ENCODE measurements at regions not wholly inside any gene's neighbourhood (a gene's known extent, or its start where the extent isn't known, plus 50 kb on each side); places are given as distances from the start of the nearest gene placed in this dataset.
A peak's percentile ranks its signal among the peaks of the same experiment; 100 is the strongest.

DNA sequence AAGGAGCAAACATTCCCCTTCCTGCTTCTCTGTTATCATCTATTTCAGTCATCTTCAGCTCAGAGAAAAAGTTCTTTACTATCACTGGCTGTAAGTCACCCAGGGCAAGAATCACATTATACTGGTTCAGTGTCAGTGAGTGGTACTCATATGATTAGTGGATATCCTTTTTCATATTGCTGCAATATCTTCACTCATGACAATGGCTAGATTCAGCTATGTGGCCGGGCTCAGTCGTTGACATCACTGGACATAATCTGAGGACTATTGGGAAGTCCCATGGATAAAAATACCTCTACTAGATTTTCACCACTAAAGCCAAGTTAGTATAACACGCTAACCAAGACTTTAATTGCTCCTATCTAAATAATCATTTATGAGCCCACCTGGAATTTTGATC lies 91.3 kb upstream of the UBE2E2 start:
- TF ChIP-seq, protein P1, sequence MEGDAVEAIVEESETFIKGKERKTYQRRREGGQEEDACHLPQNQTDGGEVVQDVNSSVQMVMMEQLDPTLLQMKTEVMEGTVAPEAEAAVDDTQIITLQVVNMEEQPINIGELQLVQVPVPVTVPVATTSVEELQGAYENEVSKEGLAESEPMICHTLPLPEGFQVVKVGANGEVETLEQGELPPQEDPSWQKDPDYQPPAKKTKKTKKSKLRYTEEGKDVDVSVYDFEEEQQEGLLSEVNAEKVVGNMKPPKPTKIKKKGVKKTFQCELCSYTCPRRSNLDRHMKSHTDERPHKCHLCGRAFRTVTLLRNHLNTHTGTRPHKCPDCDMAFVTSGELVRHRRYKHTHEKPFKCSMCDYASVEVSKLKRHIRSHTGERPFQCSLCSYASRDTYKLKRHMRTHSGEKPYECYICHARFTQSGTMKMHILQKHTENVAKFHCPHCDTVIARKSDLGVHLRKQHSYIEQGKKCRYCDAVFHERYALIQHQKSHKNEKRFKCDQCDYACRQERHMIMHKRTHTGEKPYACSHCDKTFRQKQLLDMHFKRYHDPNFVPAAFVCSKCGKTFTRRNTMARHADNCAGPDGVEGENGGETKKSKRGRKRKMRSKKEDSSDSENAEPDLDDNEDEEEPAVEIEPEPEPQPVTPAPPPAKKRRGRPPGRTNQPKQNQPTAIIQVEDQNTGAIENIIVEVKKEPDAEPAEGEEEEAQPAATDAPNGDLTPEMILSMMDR (conservative IDR thresholded peaks at IDR 0.05), result no peak

DNA sequence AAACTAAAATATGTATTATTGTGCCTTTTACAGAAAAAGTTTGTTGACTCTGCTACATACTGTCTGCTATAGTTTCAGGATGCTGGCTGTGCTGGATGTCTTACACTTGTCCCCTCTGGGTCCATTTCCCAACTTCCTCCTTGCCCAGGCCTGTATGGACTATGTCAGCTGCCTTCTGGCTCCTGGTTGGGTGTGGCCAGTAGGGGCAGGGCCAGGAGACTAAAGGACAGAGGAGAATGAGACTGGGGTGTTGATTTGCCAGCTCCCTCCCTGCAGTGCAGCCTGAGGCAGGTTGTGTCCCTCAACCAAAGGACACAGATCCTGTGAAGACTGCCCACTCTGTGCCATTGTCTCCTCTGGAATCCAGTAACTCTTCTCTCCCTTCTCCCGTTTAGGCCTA lies 90.6 kb upstream of the UBE2E2 start:
- H3K27ac ChIP-seq, result peak overlapping the region; percentile 90

More for the DNA sequence above, 91.3 kb upstream of the UBE2E2 start:
- H3K27ac ChIP-seq, result peak overlapping the region; percentile 90

DNA sequence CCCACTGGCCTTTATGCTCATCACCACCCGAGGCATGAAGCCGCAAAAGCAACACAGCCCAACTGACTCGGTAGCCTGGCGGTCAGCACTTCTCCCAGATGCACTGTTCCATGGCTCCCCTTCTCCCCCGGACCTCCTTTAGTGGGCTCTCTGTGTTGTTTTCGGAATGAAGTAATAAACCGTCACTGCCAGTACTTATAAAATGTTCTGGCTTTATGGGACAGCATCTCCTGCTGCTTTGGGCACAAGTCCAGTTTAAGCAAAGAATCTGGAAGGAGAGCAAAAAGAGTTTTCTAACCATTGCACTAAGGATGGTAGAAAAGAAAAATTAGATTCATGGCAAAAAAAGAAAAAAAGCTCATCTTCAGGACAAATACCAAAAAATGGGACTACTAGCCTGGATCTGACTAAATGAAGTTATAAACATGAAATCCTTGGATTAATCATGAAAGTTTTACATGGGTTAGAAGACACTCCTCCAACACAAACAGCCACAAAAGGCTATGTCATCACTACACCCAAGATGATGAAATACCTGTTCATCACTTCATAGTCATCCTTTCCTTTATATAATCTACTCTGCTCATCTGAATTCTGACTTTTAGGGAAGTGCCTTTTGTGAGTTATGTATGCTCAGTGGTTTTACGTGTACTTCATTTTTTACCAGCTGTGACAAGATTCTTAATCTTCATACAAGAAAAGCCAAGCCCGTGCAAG lies 89.5 kb upstream of the UBE2E2 start:
- TF ChIP-seq, protein P1 (conservative IDR thresholded peaks at IDR 0.05), result no peak
- H3K27ac ChIP-seq, result peak overlapping the region; percentile 90

More for the DNA sequence above, 90.6 kb upstream of the UBE2E2 start:
- TF ChIP-seq, protein P1 (conservative IDR thresholded peaks at IDR 0.05), result no peak

DNA sequence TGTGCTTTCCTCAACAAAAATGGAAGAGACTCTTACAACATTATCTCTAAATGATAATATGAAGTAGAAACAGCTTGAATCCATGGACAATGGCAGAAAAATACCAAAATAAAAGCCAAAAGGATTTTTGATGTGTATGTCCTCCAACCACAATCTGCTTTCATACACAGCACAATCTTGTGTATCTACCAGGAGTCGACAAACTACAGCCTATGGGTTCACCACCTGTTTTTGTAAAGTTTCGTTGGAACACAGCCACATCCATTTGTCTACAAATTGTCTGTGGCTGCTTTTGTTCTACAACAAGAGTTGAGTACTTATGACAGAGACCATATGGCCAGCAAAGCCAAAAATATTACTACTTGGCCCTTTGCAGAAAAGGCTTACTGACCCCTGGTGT lies 88.7 kb upstream of the UBE2E2 start:
- TF ChIP-seq, protein P1 (conservative IDR thresholded peaks at IDR 0.05), result no peak
- peak overlapping the region; percentile 90 for H3K27ac ChIP-seq

DNA sequence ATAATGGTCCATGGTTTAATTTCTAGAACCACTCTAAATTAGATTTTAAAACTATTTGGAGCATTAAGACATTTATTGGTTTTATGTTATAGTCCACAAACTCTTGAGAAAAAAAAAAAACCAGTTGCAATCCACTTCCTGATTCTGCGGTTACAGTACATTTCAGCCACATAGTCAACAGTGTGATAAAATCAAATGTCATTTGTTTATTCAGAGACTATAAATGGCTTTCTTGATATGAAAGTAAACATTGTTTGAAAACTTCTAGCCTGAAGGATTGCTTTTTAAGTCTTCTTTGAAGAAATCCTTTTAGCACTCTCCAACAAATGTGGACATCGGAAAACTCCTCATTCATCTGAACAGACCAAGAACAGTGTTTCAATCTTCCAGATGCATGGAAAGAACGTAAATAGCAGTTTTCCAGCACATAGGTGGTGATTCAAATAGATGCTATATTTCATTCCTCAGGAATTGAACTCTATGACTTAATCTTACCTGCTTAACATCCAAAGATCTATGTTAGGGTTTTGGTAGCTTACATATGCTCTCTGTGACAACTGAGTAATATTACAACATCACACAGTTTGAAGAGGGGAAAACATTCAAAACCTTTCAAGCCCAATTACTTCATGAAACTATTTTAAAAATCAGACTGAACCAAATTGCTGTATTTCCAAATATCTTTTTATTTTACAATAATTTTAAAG lies 87.8 kb upstream of the UBE2E2 start:
- TF ChIP-seq, protein P1 (conservative IDR thresholded peaks at IDR 0.05), result no peak

DNA sequence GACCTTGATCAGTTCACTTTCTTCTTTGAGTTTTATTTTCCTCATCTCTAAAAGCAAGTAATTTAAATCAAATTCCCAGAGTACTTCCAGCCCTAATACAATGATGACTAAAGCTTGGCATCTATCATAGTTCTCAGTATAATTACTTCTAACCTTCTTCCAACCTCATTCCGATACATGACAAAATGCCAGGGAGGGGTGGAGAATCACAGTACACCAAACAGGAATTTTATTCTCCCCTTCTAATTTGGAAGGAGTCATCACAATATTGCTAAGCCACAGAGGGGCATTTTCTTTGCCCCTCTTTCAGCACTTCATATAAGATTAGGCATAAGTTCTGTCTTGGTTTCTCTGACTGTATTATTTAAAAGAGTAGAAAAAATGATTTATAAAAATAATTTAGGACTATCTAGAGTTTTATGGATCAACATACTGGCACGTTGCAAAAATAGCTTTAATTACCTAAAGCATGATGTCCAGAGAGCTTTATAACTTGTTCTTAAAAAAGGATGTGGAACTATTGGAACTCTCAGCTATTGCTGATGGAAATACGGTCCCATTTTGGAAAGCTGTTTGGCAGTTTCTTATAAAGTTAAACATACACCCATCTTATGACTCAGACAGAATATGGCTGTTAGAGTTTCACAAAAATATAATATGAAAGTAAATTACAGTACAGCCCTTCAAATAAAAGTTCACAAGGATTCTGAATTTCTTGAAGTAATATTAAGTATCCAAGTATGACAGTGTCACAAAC lies 86.9 kb upstream of the UBE2E2 start:
- H3K27ac ChIP-seq, result peak overlapping the region; percentile 90
- TF ChIP-seq, protein P1 (conservative IDR thresholded peaks at IDR 0.05), result no peak

More for the DNA sequence above, 87.8 kb upstream of the UBE2E2 start:
- peak overlapping the region; percentile 90 for H3K27ac ChIP-seq

DNA sequence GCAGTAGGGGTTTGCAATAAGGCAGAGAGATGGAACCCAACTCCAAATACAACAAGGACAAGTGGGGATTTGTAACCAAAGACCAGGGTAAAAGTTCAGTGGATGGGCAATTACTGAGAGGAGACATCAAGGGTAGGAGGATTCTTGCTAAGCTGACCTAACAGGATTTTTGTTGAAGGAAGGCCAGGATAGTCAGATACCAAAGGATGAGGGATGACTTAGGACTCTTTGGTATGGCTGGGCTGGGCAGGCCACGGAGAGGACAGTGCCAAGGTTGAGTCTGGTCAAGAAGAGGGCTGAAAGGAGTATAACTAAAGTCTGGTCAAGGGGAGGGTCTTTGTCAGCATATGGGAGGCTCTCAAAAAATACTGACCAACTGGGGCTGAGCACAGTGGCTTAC lies 85.3 kb upstream of the UBE2E2 start:
- TF ChIP-seq, protein P1 (conservative IDR thresholded peaks at IDR 0.05), result no peak

More for the DNA sequence above, 85.3 kb upstream of the UBE2E2 start:
- no peak overlapping the region; the same call in 1 of the 2 replicates for H3K27ac ChIP-seq
